ENCODE measurements at regions not wholly inside any gene's neighbourhood (a gene's known extent, or its start where the extent isn't known, plus 50 kb on each side); places are given as distances from the start of the nearest gene placed in this dataset.

DNA sequence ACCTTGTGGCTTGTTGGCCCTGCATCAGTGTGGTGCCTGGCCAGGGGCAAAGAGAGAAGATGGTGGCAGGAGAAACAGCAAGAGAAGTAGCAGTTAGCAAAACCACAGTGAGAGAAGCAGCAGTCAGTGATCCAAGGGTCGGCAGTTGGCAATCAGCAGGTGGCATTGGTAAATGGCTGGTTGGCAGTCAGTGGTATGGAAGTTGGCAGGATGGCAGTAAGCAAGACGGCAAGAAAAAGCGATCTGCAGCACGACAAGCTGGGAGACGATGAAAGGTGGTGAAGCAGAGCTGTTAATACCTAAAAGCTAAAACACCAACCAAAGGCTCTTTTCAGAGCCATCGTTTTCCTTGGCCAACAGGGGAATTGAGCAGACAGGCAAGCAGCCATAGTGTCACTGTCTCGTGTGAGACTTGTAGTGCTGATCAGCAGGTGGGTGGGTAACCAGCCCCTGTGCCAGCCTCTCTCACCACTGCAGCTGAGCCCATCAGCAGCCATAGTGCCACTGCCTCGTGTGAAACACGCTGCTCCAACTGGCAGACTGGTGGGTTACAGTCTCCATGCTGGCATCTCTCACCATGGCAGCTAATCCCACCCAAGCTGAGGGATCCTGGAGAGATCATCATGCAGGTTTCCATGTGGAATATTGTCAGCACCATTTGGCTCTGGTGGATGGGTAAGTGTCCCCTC lies 2078.4 kb downstream of the PCDH7 start:
- DNase-seq = no peak

DNA sequence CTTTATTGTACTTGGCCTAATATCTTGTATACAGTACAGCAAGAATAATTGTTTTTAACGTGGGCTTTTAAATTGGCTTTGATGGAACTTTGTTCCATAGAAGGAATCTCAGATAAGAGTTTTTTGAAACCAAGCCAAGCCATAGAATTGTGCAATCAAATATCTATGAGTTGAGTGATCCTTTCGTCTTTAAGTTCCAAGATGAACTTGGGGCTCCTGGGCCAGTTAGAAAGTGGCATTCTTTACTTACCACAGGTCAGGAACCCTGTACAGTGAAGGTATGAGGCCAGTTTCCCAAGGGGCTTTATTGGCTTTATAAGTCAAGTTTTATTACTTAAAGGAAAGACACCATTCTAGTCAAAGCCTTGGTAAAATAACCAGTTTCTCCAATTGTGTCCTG lies 2104.2 kb downstream of the PCDH7 start:
- DNase-seq = no peak

DNA sequence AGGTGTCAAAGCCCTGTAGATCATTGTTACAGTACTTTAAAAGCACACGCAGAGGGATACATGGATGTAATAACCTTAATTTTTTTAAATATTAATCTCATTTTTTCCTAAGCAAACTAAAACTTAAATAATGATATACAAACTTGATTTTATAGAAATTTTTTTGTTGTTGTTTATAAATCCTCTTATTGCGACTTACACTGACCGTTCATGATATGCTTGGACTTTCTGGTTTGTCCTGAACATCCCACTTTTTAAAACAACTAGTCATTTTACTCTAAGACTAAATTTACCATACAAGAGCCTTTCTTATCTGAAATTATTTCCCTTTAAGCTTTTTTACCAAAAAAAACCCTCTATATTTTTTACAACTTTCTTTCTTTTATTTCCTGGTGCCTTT lies 2106.0 kb downstream of the PCDH7 start:
- DNase-seq = no peak

DNA sequence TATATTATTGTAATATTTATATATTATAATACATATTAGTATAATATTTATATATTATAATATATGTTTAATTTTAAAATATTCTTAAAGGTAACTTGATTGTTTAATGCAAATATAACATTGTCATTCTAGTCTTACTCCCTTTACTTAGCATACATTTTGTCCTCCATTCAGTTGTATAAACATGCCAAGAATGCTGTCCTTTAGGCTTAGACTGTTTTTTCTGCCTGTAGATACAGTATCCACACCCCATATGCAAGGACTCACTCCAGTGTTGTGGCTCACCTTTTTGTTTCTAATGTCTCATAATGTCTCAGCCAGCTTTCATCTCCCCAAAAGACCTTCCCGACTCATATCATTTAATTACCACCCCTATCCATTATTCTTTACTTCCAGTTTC lies 2110.0 kb downstream of the PCDH7 start:
- DNase-seq = no peak

DNA sequence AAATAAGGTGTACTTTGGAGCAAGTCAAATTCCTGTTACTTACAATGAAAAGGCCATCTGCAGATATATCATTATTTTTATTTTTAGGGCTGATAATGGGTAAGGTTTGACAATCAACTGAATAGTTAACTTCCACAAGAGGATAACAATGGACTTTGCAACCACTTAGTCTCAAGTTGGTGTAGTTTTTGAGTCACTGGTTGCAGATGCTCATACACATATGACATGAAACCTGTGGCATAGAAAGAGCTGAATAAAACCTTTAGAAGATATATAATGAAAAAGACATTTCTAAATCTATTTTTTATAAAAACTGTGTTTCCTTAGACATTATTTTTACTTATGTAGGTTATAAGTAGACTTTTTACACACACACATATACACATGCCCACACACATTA lies 2110.9 kb downstream of the PCDH7 start:
- DNase-seq = no peak

DNA sequence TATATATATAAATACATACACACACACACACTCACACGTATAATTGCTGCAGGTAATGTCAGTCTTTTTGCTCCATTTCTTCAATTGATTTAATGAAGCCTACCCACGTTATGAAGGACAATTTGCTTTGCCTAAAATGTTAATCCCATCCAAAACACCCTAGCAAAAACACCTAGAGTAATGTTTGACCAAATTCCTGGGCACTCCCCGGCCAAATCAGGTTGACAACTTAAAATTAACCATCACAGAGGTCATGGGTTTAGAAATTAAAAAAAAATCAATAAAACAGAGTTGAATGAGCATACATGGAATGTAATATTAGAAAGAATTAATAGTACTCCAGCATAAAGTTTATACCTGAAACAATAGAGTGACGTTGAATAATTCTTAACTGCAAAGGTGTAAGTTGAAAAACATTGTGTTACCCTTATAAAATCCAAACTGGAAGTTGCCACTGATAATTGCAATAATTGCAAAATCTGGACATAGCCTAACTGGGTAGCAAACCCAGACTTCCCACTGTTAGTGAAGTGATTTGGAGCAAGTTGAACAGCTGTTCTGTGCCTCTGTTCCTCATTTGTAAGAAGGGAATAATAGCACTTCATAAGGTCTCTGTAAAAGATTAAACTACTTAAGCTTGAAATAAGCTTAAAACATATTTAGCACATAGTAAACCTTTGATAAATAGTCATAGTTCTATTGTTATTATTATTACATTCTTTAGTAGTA lies 2120.5 kb downstream of the PCDH7 start:
- no peak for DNase-seq

DNA sequence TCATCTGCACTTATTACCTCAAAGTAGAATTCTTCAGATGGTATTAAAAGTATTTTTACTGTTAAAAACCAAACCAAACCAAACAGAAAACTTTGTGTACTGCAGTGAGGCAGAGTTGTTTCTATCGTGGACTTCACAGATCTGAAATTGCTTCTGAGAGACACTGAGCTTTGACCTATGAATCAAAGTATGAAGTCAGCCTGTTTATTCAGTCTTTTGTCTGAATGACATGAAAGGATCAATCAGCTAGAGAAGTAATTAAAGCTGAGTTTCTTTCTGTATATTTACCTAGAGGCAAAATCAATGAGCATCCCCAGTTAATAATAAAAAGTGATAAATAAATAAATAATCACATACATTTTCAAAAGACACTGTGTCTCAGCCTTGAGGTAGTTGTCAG lies 2121.0 kb downstream of the PCDH7 start:
- no peak for DNase-seq

DNA sequence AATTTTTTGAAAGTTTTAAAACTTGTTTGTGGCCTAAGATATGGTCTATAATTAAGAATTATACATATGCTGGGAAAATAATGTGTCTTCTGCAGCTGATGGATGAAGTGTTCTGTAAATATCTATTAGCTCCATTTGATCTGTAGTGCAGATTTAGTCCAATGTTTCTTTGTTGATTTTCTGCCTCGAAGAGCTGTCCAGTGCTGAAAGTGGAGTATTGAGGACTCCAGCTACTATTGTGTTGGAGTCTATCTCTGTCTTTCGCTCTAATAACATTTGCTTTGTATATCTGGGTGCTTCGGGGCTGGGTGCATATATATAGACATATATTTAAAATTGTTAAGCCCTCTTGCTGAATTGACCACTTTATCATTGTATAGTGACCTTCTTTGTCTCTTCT lies 2127.3 kb downstream of the PCDH7 start:
- DNase-seq = no peak

DNA sequence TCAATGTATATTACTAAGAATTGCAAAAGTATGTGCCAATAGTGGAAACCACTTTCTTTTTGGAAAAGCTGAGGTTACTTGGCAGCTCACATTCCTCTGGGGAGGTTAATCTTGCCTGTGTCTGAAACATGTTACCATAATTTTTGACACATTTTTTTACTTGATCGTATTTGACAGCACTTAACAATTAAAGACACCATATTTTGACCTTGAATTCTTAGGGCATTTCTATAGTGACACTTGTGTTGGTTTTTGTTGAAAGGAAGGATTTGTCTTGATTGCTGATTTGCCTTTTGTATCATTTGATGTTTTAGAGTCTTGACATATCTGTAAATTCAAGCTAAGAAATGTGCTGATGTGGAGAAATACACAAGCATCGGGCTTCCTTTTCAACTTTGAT lies 2135.5 kb downstream of the PCDH7 start:
- no peak for DNase-seq

DNA sequence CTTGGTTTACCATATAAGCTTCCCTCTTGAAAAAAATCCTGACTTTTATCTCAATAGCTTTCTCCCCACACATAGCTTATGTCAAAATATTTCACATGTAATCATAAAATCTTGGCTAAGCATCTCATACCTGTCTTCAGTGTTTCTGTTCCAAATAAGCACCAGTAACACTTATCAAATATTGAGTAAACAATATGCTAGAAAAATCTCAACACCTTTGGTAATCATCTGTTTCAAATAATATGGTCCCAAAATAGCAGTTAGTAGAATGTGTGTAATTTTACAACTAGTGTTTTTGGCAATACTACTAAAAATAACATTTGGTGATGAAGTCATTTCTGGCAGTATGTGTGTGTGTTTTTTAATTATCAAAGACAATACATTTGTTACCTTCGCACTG lies 2138.2 kb downstream of the PCDH7 start:
- DNase-seq = no peak

DNA sequence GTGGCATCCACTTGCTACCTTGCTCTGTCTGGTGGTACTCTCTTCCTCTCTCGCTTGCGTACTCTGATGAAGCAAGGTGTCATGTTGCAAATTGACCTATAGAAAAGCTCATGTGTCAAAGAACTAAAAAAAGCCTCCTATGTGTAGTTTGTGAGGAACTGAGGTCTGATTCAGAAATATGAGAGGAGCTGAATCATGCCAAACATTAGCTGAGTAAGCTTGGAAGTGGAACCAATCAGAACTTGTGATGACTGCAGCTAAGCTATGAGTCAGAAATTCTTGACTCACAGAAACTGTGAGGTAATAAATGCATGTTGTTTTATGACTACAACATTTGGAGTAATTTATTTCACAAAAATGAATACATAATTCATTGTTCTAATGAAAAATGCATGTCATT lies 2138.8 kb downstream of the PCDH7 start:
- DNase-seq = no peak

DNA sequence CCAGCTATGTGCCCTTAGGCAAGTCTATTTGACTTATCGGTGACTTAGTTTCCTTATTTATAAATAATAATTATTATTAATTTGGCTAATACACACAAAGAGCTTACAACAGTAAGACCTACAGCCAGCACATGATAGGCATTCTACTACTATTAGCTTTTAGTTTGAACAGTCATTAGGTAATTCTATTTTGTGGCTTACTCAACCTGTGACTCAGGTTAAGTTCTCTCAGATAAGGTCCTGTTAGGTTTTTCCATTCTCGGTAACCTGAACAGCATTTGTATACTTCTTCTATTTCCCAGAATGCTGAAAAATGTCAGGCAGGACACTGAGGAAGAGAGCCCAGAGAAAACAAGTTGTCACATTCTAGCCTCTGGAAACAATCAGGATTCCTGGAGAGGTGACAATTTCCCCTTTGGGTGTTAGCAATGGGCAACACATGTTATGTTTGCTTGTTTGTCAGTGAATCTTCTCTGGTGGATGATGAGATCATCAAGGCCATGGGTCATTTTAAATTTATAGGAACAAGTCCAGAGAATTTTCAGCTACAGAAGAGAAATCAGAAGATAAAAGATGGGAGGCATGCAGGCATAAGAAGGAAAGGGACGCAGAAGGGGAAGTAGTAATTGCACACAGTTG lies 2144.7 kb downstream of the PCDH7 start:
- DNase-seq = no peak

DNA sequence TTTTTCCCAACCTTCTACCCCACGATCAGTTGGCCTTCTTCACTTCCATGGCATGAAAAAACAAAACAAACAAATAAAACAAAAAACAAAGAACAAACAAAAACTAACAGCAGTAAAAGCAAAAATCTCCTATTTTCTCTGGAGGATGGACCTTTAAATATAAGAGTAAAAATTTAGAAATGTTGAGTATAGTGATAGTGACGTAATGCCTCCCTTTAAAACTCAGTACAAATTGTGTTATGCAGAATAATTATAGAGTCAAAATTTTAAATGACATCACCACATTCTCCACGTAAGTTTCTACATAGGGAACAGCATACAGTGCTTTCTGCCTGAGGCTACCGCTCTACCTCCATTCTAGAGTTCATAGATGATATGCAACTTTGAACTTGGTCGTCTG lies 2156.4 kb downstream of the PCDH7 start:
- no peak for DNase-seq

DNA sequence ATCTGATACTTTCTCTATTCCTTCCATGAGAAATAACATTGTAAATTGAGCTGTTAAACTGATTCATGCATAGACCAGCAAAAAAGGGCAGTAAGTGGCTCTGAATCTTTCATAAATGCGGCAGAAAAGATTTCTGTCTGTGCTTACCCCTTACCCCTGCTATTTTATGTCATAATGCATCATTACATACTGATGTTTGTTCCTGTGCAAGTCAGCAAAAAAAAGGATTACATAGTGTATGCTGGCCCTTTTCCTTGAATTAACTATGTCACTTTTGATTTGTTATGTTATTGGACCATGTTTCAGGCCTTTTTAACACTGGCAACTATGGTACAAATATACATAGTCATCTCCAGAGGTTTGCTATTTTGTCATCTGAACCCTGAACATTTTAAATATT lies 2159.7 kb downstream of the PCDH7 start:
- no peak for DNase-seq

DNA sequence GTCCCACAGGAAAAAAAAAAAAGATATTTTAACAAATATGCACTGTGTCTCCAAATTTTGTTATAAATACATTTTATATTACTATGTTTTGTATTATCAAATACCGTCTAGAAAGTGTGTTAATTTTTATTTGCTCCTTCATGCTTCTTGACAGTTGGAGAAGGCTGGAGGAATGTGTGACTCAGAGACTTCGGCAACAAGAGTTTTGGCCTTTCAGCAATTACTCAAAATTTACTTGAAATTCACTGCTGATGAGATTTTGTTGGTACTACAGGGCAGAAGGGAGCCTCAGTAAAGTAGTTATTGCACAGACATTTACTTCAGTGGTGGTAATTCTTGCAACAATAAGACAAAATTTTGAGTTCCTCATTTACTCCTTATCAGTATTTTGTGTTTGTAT lies 2164.0 kb downstream of the PCDH7 start:
- DNase-seq = no peak

DNA sequence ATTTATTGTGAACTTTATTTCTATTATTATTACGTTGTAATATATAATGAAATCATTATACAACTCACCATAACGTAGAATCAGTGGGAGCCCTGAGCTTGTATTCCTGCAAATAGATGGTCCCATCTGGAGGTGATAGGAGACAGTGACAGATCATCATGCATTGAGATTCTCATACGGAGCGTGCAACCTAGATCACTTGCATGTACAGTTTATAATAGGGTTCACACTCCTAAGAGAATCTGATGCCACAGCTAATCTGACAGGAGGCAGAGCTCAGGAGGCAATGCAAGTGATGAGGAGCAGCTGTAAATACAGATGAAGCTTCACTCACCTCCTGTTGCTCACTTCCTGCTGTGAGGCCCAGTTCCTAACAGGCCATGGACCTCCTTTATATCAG lies 2170.2 kb downstream of the PCDH7 start:
- no peak for DNase-seq

DNA sequence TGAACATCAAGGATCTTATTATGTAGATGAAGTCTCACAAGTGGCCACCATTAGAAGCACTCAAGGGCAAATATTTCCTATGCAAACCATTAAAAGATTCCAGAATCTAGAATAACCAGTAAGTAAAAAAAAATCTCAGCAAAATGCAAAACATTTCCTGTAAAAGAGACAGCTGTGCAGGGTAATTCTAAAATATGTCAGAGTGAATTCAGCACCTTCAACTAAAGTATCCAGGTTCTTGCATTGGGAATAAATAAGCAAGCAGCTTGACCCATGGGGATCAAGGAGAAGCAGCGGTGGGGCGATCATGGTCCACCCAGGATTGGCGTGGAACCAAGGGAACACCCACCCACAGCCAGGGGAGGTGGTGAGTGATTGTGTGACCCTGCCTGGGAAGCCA lies 2188.9 kb downstream of the PCDH7 start:
- no peak for DNase-seq

DNA sequence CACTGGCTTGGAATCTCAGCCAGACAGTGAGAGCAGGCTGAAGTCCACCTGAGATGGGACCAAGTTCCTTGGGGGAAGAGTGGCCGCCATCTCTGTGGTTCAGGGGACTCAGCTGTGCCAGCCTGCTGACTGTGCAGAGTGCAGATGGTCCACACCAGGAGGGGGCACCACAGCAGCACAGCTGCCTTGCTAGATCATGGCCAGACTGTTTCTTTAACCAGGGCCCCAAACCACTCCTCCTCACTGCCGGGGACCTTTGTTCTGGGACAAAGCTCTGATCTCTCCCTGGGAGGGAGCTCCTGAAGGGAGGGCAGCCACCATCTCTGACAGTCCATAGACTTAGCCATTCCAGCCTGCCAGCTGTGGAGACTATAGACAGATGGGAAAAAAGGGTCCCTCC lies 2189.6 kb downstream of the PCDH7 start:
- no peak for DNase-seq

DNA sequence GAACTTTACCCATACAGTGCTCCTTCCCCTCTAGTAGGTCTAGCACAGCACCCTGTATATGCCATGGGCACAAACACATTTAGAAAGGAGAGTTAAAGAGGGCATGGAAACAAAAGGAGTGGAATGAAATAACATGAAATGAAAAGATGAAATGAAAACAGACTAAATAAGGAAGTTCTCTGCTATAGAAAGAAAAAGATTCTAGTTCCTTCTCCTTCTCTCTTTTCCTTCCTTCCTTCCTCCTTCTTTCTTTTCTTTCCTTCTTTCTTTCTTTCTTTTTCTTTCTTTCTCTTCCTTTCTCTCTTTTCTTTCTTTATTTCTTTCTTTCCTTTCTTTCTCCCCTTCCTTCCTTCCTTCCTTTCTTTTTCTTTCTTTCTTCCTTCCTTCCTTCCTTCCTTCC lies 2197.4 kb downstream of the PCDH7 start:
- DNase-seq = no peak

DNA sequence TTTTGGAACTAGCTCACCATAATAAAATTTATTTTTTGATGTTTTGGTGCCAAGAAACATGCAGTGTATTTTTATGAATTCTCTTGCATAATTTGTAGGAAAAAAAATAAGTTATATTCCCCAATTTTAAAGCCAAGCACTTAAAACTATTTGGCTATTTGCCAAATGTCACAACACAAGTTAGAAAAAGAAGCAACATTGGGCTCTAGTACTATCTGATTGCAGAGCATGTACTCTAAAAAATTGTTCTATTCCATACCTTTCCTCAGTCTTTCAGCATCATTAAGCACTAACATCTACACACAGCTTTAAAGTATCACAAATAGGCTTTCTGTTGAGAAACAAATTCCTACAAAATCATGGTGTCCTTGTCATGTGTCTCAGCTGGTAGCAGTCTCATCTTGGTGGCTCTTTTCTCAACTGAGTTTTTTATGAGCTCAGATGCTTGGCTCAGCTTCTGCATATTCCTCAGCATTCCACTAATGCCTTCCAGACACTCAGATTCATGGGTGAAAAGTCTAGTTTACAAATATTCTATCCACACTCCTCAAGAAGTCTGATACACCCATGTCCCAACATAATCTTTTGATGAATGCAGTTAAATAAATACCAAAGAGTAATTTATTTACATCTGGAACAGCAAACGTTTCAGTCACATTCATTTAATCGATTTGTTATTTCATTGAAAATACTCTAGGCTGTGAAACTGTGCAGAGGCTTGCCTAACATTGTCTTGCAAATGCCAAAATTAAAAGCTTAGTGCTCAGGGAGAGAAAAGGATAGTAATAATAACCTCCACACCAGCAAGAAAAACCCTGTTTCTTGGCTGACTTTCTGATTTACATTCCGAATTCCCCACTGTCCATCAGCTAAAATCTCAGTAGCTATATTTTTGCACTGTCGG lies 2209.9 kb downstream of the PCDH7 start:
- DNase-seq = no peak

DNA sequence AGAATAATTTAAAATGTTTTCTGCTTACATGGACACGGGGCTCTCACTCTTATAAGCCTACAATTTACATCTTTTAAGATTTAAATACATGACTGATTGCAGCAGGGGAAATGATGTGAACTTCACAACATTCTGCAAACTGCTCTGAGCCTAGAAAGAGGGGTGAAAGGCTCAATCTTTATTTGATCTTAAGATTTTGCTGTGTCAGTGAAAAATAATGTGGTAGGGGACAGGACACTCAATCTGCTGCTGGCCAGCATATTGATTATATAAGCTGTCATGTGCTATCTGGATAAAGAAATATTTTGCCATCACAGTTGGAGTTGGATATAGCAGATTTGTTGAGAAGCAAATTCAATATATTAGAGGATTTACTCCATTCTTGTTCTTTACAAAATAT lies 2210.5 kb downstream of the PCDH7 start:
- no peak for DNase-seq

DNA sequence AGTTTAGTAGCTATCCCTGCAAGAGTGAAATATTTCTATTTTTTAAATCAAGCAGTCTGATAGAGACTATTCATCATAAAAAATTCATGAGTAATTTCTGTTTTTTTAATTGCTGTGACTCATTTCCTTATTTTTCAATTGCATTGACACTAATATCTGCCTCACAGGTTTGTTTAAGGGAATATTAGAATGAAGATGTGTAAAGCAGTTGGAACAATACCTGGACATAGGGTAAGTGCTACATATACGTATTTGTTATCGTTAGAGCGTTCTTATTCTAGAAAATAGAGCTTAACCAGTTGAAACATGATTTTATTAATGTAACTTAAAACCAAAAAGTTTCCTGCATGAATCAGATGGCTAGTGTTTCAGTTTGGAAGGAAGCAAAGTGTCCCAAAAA lies 2211.3 kb downstream of the PCDH7 start:
- DNase-seq = no peak

DNA sequence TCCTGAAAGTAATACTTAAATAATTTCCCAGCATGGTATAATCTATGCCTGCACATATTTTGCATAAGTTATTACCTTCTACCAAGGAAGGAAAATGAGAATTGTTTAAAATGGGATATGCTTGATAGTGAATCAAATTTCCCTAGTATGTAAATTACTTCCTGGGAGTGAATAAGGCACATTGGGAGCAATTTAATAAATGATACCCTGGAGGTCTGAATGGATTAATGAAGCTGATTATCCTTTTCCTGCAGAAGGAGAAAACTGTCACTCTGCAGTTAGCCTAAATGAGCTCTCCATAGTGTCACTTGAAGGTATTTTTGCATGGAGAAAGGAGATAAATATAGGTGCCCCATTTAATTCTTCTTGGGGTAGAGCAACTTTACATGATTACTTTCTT lies 2212.0 kb downstream of the PCDH7 start:
- no peak for DNase-seq
